NB4 (cell line): ENCODE measurements at regions not wholly inside any gene's neighbourhood (a gene's known extent, or its start where the extent isn't known, plus 50 kb on each side); places are given as distances from the start of the nearest gene placed in this dataset.

ENCODE experiments used
- DNase-seq: peaks from one replicate; pipeline ENCODE4 v3.0.0; 2010; ENCODE audit warnings: low read depth
- H3K4me3 ChIP-seq: one replicate; pipeline ENCODE4 v1.5.1; 2011; ENCODE audit warnings: mild to moderate bottlenecking, low read depth, low read length, moderate library complexity
- MYC ChIP-seq: IDR thresholded peaks from 2 replicates; pipeline ENCODE4 v1.6.1; 2011; ENCODE audit warnings: low read depth, low read length
- POLR2A ChIP-seq: IDR thresholded peaks from 2 replicates; pipeline ENCODE4 v1.6.1; 2011; ENCODE audit warnings: mild to moderate bottlenecking; ENCODE audit not compliant: insufficient read length; ENCODE audit errors: extremely low read depth
- TF ChIP-seq, protein P1 (sequence below): IDR thresholded peaks from one replicate; pipeline ENCODE4 v1.5.1; 2012; ENCODE audit warnings: low read depth, low read length
- TF ChIP-seq, protein P2 (sequence below): IDR thresholded peaks from 2 replicates; pipeline ENCODE4 v1.6.1; 2011; ENCODE audit warnings: low read depth, low read length

DNA sequence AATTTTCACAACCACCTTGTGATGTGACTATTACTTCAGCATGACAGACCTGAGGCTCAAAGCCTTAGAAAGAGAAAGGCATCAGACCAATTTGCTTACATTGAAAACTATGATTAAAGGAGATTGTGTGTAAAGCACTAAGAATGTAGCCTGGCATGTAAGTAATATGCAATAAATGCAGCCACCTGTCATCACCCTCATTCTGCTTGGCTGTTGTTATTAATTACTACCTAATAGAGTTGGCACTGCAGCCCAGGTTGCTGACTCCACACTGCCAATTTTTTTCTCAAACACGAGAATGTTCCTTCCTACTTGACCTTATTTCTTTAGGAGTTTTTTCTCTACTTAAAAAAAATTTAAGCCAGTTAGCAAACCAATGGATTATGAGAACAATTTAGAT lies 61.2 kb upstream of the NPVF start:
- no peak for DNase-seq
- TF ChIP-seq, protein P1, sequence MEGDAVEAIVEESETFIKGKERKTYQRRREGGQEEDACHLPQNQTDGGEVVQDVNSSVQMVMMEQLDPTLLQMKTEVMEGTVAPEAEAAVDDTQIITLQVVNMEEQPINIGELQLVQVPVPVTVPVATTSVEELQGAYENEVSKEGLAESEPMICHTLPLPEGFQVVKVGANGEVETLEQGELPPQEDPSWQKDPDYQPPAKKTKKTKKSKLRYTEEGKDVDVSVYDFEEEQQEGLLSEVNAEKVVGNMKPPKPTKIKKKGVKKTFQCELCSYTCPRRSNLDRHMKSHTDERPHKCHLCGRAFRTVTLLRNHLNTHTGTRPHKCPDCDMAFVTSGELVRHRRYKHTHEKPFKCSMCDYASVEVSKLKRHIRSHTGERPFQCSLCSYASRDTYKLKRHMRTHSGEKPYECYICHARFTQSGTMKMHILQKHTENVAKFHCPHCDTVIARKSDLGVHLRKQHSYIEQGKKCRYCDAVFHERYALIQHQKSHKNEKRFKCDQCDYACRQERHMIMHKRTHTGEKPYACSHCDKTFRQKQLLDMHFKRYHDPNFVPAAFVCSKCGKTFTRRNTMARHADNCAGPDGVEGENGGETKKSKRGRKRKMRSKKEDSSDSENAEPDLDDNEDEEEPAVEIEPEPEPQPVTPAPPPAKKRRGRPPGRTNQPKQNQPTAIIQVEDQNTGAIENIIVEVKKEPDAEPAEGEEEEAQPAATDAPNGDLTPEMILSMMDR = no peak
- TF ChIP-seq POLR2A (no peak), MYC (no peak)
- TF ChIP-seq, protein P2, sequence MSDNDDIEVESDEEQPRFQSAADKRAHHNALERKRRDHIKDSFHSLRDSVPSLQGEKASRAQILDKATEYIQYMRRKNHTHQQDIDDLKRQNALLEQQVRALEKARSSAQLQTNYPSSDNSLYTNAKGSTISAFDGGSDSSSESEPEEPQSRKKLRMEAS = no peak

DNA sequence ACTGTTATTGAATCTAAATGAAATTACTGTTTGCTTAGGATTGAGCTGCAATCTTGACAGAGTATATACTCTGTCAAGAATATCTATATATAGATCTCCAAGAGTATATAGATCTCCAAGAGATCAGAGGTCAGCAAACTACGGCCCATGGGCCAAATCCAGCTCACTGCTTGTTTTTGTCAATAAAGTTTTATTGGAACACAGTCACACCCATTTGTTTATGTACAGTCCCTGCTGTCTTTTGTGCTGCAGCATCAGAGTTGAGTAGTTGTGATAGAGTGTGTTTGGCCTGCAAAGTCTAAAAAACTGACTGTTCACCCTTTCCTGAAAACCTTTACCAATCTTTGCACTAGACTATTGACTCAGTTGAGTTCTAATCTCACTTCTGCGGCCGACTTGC lies 66.3 kb upstream of the NPVF start:
- no peak overlapping the region for H3K4me3 ChIP-seq
- no peak for DNase-seq
- no peak for TF ChIP-seq MYC
- TF ChIP-seq, protein P1 = no peak
- no peak for TF ChIP-seq POLR2A

More for the DNA sequence above, 61.2 kb upstream of the NPVF start:
- no peak overlapping the region for H3K4me3 ChIP-seq

DNA sequence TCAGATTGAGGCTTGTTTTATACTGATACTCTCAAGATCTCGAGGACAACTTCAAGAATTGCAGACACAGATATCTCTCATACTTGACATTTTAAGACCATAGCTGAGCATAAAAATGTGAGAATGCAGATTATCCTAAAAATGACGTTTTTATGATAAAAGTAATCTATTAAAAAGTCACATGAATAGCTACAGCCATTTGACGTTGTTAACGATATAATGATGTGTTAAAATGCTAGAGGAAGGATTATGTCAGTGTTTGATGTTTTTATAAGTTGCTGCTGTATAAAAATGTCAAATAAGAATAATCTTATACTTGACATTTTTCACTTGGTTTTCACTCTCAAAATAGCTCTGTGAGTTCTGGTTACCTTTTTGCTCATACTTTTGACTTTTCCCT lies 67.1 kb upstream of the NPVF start:
- H3K4me3 ChIP-seq = no peak overlapping the region
- no peak for TF ChIP-seq MYC
- TF ChIP-seq, protein P1 = no peak
- no peak for TF ChIP-seq POLR2A
- TF ChIP-seq, protein P2 = no peak
- DNase-seq = no peak

DNA sequence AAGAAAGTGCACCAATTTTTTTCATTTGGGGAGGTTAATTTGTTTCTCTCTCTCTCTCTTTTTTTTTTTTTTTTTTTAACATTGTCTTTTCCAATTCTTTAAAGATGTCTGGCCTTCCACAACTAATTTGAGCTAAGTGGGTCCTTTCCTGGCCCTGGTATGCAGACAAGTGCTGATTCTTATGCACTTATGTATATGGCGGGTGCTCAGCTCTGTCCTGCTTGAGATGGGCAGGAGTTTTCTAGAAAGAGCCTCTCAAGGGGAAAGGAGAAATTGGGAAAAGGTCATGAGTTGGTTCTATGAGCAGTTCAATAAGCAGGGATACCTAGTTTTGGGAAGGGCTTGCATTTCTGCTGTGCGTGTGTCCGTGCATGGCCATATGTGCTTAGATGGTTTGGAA lies 67.8 kb upstream of the NPVF start:
- DNase-seq = no peak
- no peak overlapping the region for H3K4me3 ChIP-seq
- TF ChIP-seq POLR2A = no peak
- TF ChIP-seq, protein P2 = no peak
- TF ChIP-seq, protein P1 = no peak
- no peak for TF ChIP-seq MYC

DNA sequence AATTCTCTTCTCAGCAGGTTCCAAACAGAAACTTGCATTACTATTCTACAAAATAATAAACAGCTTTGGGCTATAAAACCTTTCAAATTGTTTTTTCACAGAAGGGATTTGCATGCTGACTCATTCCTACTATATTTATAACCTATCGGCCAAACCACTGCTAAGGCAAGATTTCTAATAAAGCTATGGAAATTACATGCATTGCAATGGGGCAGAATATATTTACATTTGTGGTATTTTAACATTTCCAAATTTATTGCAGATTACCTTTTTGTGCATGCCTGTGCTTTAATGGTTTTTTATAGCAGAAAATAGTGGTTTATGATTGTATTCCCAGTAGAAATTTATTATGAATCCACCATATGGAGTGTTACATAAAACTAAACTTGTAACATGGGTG lies 69.0 kb upstream of the NPVF start:
- DNase-seq = no peak
- H3K4me3 ChIP-seq = no peak overlapping the region
- TF ChIP-seq, protein P2 = no peak
- TF ChIP-seq MYC = no peak
- TF ChIP-seq, protein P1 = no peak
